Endometrium (tissue), 2 donors: ENCODE measurements at regions not wholly inside any gene's neighbourhood (a gene's known extent, or its start where the extent isn't known, plus 50 kb on each side); places are given as distances from the start of the nearest gene placed in this dataset.

Experiments
- FAIRE-seq: peaks from 2 replicates; lab custom pipeline; 2012; peaks lifted over from hg19 to GRCh38; lab: Jason Lieb, UNC
- donor health status: control.
- donor health status: control.

DNA sequence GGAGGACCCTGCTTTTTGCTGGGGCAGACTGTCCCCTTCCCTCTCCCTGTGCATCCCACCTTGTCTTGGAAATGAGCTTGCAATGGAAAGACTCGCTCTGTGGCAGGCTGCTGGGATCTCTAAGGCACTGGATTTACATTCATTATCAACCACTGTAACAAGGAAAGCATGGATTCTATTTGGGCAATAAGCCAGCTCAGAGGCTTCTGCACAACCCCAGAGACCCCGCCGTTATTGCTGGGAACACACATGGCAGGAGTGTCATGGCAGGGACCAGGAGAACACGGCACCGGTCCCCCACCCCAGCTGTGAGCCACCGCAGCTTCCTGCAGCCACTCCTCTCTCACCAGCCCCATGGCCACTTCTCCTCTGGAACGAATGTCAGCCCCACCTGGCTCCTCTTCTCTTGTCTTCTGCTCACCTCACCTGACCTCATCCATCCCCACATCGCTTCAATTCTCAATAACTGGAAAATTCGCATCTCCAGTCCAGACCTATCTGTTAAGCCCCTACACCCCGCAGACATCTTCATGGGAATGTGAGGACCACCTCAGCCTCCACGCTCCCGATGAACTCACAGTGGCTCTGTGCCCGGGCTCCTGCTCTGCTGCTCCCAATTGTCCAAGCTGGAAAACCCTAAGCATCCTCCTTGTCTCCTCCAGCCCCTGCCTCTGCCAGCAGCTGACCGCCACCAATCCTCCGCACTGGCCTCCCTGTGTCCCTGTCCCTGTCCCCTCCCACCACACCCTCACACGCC lies 181.5 kb downstream of the USP12 start:
- FAIRE-seq: no peak

DNA sequence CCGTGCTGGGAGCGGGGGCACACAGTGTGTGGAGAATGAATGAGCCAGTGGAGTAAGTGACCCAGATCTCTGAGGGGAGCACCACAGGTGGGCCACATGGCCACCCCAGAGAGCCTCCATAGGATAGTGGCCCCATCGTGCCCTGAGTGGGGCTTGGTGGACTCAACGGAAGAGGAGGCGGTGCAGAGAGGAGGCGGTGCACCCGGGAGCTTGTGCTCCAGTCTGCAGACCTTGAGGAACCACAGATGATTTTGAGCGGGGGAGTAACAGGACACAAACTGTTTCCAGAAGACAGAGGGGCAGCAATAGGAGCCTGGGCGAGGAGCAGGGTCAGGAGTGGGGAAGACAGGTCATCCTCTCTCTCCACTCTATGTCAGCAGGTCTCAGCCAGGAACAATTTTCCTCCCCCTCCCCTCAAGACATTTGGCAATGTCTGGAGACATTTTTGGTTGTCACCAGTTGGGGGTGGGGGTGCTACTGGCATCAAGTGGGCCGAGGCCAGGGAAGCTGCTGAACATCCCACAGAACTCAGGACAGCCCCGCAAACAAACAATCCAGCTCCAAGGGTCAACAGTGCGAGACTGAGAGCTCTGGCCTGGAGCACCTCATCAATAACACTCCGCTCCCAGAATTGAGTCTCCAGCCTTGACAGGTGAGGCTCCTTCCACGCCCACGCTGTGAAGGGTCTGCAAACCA lies 182.2 kb downstream of the USP12 start:
- no peak for FAIRE-seq

DNA sequence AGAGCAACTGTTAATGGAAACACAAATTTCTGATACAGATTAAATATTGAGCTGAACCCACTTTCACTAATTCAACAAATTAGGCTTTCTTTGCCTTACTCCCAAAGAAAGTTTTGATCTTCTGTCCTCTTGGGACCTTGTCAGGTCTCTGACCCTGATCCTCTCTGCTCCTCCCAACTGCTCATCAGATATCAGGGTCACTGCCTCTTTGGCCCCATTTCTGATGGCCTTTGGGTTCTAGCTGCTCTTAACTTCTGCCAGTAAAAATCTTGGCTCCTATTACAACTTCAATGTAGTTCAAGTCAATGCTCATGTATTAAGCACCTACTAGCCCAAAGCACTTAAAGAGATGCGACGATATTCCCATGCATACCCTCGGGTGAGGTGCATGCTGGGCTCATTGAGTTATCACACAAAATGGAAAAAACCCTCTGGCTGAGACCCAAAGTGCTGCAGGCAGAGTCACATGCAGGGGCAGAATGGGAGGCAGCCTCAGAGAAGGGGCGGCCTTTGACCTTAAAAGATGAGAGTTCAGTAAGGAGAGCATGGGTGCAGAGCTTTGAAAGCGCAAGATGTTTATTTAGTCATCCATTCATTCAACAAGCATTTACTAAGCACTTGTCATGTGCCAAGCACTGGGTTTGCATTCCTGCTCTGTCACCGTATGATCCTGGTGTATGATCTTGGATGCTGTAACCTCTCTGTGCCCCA lies 183.4 kb downstream of the USP12 start:
- no peak for FAIRE-seq

DNA sequence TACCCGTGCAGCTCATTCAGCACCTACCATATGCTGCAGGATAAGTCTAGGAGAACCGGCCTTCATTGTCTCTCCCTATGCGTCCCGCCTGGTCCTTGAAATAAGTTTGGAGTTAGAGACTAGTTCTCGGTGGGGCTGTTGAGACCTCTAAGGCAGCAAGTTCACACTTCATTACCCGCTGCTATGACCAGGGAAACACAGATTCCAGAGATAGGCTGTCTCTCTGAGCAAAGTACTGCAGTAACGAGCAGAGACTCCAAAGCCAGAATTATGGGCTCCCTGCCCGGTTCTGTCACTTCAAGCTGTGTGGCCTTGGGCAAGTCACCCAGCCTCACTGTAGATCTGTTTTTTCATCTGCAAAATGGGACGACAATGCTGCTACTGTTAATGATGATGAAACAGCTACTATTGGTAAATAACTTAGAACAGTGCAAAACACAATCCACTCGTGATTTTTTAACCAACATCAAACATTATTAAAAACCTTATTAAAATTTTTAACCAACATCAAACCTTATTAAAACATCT lies 184.1 kb downstream of the USP12 start:
- FAIRE-seq: no peak

DNA sequence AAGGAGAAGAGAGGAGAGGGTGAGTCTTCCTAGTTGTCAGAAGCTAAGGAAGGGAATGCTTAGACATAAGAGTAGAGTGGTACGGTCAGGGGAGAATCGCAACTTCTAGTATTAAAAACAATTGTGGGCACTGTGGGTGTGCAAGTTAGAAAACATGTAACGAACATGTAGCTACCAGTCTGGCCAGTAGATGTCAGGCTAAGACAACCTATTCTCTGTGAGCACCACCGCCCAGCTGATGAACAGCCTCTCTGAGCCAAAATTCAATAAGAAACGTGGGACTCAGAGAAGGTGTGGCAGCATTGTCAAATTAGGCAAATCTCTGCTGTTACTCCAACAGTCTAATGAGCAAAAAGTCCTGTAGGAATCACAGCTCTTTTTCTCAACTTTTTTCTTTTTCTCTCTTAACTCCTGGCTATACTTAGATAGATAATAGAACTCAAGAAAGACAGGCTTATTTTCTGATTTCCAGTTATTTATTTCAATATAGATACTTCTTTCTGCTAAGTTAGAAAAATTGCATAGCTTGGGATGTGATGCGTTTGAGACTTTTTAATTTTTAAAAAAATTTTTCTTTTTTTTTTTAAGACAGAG lies 186.2 kb downstream of the USP12 start:
- peak; percentile 21 for FAIRE-seq

DNA sequence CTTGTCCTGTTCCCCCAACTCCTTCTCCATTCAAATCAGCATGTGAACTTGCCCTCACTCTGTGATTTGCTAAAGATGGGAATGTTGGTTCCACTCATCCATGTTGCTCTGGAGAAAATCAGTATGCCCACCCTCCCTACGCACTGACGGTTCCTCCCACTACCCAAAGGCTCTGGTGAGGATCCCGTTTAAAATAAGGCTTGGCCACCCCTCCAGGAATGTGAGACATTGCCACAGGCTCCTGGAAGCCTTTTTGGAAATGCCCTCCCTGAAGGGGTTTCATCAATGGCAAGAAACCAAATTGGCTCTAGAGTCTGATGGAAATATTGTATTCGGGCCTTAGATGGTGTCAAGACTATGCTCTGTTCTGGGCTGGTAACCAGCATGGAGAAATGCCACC lies 187.3 kb downstream of the USP12 start:
- no peak for FAIRE-seq

DNA sequence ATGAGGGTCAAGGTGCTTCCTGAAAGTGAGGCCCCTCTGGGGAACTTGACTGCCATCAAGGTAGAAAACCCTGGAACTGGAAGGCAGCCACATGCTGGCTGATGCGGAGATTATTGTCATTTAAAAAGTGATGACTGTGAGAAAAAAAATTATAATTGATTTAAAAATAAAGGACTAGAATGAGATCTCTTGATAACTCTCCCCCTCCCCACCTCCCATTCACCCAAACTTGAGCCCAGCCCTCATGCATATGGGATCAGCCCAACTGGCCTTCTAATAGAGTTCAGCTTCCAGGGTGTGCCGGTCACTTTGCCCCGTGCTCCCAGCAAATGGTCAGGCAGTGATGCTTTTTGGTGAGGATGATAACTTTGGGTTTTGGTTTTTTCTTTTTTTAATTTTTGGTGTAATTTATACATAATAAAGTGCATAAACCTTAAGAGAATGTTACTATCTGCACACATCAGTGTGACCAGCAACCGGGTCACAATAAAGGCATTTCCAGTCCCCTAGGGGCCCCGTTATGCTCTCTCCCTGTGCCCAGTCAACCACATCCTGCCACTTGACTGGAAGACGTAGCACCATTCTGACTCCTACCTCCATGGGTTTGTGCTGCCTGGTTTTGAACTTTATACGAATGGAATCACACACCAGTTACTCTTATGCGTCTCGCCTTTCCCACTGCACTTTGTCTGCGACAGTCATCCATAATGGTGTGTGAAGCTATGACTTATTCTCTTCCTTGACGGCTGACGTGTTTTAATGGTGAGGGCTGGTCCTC lies 187.9 kb downstream of the USP12 start:
- no peak for FAIRE-seq

DNA sequence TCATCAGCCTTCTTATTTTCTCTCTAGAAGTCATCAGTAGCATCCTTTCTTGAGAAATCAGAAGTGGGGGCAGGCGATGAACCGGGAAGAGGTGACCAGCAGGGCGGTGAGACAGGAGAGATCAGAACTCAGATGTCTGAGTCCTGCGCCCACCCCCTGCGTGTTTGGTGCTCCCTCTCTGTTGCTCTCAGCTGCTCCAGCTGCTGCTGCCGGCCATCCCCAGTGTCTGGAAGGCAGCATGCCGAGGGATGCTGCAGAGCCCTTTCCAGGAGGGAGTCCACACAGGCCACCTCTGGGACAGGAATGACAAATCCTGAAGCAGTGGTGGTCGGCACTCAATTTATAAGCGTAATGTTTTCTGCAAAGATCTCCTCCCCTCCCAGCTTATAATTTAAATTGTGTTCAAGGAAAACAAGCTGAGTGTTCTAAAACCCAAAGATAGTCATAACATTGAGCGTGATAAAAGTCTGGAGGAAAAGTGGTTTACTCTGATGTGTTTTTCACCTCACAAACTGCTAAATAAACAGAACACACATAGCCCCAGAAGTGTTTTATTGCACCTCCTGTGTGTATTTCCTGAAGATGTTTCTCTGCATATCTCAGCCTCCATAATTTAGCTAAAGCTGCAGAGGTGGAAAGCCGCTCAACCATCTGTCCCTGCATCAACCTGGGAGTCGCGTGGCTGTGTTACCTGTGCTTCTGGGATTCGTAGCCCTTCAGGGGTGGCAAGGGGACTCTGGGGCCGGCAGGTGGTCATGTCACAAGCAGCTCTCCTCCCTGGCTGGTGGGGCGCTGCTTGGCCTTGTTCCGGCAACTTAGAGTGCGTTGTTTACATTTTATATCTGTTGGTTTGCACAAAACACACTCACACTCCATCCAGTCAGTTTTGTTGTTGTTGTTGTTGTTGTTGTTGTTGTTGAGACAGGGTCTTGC lies 191.2 kb downstream of the USP12 start:
- FAIRE-seq: no peak

DNA sequence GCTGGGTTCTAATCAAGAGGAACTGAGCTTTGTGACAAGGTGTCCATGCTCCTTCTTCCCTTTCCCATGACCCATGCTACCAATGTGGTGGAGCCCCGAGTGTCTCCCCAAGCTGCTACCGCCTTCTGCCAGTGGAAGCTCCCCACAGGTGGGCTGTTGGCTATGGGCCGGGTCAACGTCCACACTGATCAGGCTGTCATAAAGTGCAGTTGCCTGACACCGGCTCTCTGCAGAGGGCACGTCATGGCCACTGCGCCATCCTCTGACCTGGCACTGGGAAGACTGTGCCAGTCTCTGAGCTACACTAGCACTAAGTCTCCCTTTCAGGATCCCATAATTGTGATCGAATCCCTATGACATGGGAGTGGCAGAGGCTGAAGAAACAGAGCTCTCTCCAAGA lies 192.3 kb downstream of the USP12 start:
- no peak for FAIRE-seq

DNA sequence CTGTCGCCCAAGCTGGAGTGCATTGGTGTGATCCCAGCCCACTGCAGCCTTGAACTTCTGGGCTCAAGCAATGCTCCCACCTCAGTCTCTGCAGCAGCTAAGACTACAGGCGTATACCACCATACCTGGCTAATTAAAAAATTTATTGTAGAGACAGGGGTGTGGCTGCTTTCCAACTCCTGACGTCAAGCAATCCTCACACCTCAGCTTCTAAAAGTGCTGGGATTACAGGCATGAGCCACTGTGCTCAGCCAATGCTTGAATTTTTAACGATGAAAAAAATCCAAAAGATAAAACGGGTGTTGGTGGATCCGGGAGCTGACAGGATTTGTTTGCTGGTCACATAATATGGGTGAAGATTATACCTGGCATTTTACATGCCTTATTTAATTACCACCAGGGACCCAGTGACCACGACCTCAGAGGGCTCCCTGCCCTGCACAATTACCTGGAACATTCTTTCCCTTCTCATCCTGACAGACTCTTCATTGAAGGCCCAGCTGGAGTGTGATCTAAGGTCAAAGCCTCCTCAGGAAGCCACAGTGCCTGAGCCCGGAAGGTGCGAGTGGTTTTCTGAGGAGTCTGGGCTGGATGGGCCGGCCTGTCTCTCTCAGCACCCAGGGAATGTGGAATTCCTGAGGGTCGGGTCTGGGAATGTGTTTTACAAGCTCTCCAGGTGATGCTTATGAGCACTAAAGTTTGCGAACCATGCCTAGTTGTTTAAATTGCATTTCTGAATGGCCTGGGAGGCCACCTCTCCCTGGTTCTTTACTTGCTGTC lies 193.3 kb downstream of the USP12 start:
- no peak for FAIRE-seq

DNA sequence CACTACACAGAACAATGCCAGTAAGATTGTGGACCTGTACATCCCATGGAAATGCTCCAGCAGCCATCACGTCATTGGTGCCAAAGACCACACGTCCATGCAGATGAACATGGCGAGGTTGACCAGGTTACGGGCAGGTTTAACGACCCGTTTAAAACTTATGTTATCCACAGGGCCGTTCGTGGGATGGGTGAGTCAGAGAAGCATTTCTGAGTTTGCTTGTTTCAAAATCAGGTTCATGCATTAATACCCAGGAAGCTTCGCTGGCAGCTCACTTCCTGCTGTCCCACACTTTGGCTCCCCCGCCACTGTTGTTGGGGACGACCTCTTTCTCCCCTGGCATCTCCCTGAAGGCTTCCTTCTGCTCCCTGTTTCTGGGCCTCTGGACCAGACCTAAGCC lies 194.1 kb downstream of the USP12 start:
- FAIRE-seq: no peak

DNA sequence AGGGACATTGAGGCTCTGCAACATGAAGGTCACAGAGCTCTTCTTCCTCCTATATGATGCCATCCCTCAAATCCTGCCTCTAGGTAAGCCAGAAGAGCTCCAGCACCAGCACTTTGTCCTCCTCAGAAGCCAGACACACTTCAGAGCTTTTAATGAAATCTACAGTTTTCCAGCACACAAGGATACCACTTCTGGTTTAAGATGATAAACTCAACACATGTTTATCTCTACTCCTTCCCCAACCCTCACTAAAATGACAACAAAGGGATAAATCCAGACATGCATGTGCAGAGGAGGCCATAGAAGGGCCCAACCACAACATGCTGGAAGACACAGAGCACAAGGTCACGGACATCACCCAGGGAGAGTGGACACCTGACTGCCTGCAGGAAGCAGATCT lies 195.3 kb downstream of the USP12 start:
- no peak for FAIRE-seq

DNA sequence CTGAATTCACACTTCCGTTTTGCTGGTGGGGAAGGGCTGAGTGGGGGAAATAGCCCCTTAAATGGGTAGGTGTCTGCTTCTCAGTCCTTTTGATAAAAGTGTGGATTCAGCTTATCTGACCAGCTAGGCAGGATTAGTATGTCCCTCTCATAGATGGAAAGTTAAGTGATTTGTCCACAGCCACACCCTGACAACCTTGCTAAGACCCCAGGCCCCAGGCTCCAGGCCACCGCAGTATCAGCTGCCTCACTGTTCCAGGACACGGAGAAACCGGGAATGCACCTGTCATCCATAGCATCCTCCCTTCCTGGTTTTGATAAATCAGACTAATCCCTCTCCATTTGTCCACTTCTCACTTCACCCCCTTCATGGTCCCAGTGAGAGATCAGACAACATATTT lies 197.7 kb downstream of the USP12 start:
- no peak for FAIRE-seq

DNA sequence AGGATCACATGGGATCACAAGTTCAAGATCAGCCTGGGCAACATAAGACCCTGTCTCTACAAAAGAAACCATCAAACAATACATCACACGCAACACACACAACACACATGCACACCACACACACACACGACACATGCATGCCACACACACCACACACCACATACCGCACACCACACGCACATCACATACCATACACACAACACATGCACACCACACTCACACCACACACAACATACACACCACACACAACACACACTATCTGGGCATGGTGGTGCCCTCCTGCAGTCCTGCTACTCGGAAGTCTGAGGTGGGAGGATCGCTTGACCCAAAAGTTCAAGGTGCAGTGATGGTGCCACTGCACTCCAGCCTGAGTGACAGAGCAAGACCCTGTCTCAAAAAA lies 198.3 kb downstream of the USP12 start:
- FAIRE-seq: no peak

DNA sequence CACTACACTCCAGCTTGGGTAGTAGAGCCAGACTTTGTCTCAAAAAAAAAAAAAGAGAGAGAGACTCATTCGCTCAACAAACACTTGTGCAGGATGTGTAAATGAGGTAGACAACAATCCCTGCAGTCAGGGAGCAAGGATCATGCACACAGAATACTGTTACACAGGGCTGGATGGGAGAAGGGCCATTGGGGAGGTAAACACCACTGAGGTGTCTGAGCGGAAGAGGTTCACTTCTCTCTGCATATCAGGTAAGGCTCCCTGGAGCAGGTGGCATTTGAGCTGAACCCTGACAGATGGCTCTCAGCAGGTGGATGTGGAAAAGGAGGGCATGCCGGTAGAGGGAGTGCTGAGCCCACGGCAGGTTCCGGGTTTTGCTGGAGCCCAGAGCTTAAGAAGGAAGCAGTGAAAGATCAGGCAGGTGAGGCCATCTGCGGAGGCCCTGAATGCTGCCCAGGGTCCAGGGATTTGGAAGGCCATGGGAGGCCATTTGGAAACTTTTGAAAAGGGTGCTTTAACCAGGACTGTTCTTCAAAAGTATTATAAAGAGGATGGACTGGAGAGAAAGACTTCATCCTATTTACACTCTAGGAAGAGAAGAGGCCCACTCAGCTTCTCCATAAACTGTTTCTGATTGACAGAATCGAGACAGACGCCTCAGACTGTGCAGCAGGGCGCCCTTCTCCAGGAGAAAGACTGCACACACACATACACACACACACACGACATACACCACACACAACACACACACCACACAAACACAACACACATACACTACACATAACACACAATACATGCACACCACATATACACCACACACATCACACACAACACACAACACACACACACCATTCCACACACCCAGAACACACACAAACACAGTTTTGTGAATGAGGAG lies 199.4 kb downstream of the USP12 start:
- FAIRE-seq: no peak

DNA sequence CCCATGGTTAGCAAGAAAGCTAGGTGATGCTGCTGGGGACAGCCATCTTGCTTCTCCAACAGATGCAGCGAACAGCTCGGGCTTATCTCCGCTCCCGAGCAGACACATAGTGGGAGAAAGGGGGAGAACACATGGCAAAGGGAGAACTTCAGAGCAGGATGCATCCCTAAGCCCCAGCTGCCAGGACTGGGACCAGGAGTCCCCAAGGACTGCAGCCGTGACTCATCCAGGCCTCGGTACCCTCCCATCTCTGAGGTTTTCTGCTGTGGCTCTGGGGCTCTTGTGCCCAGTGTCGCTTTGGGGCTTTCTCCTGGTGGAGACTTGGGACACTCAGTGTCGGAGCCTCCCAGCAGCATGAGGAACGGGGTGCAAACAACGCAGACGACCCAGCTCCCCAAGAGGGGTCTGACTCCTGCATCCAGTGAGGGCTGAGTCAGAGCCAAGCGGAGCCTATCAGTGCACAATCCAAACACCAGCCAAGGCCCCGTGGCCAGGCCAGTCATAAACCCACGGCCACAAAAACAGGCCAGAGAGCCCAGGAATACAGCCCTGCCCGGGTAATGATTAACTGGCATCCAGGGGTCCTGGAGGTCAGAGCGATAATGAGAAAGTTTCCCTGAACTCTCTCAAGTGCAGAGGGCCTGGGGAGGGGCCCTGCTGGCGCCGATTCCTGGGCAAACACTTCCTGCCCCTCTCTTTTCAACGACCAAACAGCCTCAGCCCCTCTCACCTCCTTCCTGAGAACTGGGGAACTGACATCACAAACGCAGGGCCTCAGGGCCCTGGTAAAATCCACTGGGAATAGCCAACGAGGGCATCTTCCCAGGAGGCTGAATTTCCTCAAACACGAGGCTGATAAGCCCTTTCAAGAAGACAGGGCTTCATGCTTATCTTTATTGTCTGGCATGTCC lies 202.9 kb downstream of the USP12 start:
- FAIRE-seq: no peak

DNA sequence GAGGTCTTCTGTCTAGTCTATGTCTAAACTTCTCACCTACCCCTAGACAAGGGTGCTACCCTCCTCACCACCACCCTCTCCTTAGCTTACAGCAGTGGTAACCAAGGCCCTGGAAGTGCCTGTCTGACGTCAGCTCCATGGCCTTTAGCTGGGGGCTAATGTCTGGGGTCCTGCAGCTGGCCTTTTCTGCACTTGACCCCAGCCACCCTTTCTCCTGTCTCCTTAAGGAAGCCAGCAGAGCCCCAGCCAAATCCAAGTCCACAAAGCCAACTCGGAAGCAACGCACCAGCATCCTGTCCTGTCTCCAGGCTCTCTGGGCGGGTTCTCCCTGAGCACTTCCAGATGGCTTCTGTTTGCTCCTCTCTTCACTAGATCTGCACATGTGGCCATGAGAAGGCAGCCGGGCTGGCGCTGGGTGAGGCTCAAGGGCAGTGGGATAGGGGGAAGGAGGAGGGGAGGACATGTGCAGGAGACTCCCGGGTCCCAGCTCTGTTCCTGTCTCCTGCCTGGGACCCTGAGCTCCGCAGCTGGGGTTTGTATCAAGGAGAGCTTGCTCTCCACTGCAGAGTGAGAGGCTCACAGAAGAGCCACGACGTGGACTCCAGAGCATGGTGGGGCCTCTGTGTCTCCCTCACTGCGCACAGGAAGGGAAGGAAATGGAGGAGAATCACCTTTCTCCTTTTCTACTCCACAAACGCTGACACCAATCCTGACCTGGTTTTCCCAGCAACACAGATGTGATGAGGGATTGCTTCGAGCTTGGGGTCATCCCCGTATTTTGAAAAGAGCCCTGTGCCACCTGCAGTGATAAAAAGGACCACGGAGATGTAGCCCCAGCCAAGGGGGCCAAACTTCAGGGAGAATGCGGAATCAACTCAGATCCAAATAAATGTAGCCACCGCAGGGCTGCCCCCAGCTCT lies 204.2 kb downstream of the USP12 start:
- FAIRE-seq: no peak
